G401.6 (cell line): ENCODE measurements at regions not wholly inside any gene's neighbourhood (a gene's known extent, or its start where the extent isn't known, plus 50 kb on each side); places are given as distances from the start of the nearest gene placed in this dataset.

Experiments
- FAIRE-seq: peaks from 2 replicates; lab custom pipeline; 2012; peaks lifted over from hg19 to GRCh38; lab: Jason Lieb, UNC

GRCh38 chr4:4735870-4736269, 123.6 kb upstream of the MSX1 start:
- no peak for FAIRE-seq

GRCh38 chr4:4735136-4735750, 124.2 kb upstream of the MSX1 start:
- FAIRE-seq = no peak

DNA sequence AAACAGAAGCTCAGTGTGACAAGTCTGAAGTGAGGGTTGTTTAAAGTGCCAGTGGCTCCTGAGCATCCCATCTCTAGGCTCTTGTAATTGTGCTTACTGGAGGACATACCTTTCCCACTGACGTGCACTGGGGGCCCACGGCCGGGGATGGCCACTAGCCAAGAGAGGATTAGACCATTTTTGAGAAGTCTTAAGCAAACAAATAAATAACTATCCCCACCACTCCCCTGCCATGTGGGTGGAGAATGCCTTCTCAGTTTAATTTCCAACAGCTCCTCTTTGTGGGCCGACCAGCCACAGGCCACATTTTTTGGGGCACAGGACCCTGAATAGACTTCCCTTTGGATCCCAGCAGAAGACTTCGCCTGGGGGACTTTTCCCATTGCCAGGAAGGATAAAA, 125.0 kb upstream of the MSX1 start:
- FAIRE-seq = no peak

DNA sequence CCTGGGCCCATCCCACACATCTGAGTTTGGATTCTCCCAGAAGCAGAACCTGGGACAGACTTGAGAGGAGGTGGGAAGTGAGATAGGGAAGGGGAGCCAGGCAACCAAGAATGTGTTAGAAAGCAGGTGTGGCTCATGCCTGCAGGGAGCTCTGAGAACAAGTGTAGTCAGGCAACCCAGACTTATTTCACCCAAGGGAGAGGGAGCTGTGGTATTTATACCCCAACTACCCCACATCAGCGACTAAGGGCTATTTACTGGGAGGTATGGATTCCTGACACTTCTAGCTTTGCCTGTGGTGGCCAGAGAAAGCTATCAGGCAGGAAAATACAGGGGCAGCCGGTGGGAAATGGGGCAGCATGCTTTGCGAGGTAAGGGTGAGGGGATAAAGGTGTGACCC, 125.8 kb upstream of the MSX1 start:
- FAIRE-seq = no peak

- FAIRE-seq = no peak
Measured at GRCh38 chr4:4730249-4730648, 129.2 kb upstream of the MSX1 start.

GRCh38 chr4:4729206-4729605, 130.3 kb upstream of the MSX1 start:
- FAIRE-seq = no peak

DNA sequence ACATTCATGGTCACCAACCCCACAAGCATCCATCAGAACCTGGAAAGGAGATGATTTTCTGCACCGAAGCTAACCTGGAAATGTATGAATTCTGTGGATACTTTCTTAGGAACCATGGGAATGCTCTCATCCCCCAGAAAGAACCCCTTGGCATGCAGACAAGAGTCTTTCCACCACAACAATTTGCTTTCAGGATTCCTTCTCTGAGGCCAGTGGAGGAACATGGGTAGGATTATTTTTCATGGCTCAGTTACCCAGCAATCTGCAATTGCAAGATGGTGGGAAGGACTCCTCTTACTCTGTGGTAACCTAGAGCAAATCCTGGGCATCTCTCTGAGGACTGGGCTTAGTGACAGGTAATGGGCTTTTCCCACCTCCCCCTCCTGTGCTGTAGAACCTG, 131.9 kb upstream of the MSX1 start:
- FAIRE-seq = no peak

GRCh38 chr4:4726051-4726450, 133.4 kb upstream of the MSX1 start:
- no peak for FAIRE-seq

GRCh38 chr4:4724321-4724720, 135.1 kb upstream of the MSX1 start:
- FAIRE-seq = no peak

GRCh38 chr4:4721636-4722035, 137.8 kb upstream of the MSX1 start:
- no peak for FAIRE-seq

GRCh38 chr4:4720646-4721045, 138.8 kb upstream of the MSX1 start:
- no peak for FAIRE-seq

DNA sequence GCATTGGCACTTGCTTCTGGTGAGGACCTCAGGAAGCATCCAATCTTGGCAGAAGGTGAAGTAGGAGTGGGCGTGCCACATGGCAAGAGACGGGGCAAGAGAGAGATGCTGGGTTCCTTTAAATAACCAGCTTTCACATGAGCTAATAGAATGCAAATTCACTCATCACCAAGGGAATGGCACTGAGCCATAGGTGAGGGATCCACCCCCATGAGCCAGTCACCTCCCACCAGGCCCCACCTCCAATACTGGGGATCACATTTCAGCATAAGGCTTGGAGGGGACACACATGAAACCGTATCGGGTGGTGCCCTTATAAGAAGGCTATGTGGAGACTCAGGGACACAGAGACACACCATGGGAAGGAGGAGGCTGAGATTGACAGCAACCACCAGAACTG, 140.0 kb upstream of the MSX1 start:
- no peak for FAIRE-seq

GRCh38 chr4:4717692-4718091, 141.8 kb upstream of the MSX1 start:
- no peak for FAIRE-seq

- no peak for FAIRE-seq
Measured at GRCh38 chr4:4714331-4714730, 145.1 kb upstream of the MSX1 start.

- no peak for FAIRE-seq
Measured at GRCh38 chr4:4712800-4713528, 146.5 kb upstream of the MSX1 start.

DNA sequence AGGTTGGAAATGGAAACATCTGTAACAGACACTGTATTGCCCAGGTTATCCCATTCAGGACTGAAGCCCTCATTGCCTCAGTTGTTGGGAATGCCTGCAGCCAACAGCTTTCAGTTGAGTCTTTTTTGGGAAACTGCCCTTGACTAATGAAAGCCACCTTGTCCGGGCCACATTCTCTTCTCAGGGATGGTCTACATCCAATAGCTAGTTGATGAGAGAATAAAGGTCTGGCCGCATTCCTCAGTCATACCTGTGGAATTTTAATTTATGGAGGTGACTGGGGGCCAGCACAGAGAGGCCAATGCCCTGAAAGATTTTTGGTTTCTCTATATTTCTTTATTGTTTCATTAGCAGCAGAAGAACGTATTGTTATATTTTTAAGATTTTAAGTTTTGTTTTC, 147.6 kb upstream of the MSX1 start:
- no peak for FAIRE-seq

- no peak for FAIRE-seq
Measured at GRCh38 chr4:4709736-4710135, 149.7 kb upstream of the MSX1 start.

GRCh38 chr4:4704267-4704666, 155.2 kb upstream of the MSX1 start:
- FAIRE-seq = no peak

- FAIRE-seq = no peak
Measured at GRCh38 chr4:4697584-4697983, 155.7 kb upstream of the STX18 start.

DNA sequence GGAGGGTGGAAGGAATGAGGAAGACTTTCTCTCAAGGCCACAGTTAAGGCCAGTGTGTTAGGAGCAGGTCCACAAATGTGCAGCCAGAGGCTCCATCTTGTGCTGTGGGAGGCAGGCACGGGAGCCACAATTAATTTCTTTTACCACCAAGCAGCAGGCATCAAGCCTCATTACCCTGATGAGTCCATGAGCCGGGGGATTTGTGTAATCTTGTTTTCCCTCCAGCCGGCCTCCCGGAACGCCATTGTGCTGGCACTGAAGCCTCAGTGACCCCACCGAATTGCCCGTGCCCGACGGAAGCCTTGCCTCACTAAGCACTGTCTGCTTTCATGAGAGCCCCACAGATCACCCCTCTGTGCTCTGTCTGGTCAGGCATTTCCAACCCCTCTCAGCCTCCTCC, 154.7 kb upstream of the STX18 start:
- FAIRE-seq = no peak

DNA sequence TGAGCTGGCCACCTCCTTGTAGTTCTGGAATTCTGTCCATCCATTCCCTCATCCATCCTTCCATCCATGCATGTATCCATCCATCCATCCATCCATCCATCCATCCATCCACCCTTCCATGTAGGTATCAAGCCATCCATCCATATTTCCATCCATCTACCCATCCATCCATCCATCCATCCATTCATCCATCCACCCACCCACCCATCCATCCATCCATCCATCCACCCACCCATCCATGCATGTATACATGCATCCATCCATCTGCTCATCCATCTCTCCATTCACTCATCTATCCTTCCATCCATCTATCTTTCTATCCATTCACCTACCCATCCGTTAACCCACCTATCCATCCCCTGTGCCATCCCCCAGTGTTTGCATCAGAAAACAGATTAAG, 153.6 kb upstream of the STX18 start:
- FAIRE-seq = no peak

DNA sequence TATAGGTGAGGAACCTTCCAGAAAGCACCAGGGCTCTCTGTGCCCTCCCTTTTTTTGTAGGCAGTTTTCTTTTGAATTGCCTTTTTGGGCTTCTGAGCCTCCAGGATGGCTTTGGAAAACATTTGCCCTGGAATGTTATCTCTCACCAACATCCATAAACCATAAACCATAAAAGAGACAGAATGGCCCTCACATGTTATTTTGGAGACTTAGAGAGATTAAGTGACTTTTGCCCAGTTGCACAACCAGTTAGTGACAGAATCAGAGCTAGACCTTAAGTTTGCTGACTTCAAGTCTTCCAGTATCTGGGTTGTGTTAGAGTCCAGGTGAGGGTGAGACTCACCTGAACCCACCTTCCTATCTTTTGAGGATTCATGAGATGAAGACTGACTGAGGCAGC, 153.0 kb upstream of the STX18 start:
- FAIRE-seq = no peak

GRCh38 chr4:4694296-4694772, 152.5 kb upstream of the STX18 start:
- no peak for FAIRE-seq

DNA sequence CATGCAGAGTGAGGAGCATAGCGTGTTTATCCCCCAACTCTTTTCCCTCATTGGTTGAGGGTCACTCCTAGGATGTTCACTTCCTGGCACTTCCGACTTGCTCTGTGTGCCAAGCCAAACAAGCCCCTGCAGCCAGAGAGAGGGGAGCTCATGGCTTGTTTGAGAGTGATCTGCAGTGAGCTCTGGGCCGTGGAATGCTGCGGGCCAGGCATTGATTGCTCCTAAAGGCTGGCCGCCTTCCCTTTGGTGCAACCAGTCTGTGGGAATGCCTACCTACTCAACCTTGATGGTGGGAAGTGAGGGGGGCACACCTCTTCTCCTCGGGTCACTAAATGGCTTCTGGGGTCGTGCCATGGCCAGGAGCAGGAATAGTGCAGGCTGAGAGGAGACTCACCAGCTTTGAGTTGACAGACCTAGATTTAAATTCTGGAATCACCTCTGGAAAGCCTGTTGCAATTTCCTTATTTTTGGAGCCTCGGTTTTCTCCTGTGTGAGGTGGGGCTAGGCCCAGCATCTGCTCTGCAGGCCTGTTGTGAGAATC, 152.0 kb upstream of the STX18 start:
- no peak for FAIRE-seq
